HPDE6-E6E7 (cell line): ENCODE measurements at regions not wholly inside any gene's neighbourhood (a gene's known extent, or its start where the extent isn't known, plus 50 kb on each side); places are given as distances from the start of the nearest gene placed in this dataset.

Source experiments
- DNase-seq: peaks from one replicate; pipeline ENCODE4 v3.0.0; 2011; ENCODE audit warnings: missing footprints; ENCODE audit errors: extremely low spot score

- DNase-seq, result no peak
Measured at GRCh38 chrX:22664826-22665225, 334.9 kb upstream of the DDX53 start.

GRCh38 chrX:22665818-22666217 lies 333.9 kb upstream of the DDX53 start:
- no peak for DNase-seq

GRCh38 chrX:22666441-22666840 lies 333.3 kb upstream of the DDX53 start:
- DNase-seq, result no peak

DNA sequence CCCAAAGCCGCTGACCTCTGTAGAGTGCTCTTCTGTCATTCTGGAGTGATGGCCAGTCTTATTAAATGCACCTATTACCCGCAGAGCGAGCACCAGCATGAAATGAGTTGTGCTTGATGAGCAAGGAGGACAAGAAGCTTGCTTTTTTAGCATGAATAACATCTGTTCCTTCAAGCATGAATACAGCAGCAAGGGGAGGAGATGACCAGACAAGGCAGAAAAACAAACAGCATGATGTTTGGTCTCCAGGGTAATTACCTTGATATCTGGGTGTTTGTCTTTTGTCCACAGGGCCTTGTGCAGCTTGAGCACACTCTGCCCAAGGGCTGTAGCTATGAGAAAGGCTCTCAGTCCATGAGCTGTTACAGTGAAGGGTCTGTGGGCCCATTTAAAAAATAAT lies 324.8 kb upstream of the DDX53 start:
- DNase-seq, result no peak

DNA sequence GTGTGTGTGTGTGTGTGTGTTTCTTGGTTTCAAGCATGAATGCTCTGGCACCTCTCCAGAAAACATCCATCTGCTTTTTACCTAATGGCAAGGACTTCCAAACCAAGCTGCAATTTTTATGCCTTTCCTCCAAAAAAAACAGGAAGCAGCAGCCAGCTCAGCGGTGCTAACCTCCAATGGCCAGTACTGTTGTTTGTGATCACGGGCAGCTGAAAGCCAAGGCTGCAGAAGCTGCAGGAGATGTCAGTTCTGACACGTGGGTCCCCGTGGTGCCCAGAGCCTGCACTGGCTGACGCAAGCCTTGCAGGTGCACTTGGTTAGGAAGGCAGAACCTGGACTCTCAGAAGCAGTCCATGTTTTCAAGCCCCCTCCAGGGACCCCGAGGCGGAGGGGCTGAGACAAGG lies 313.6 kb upstream of the DDX53 start:
- DNase-seq, result no peak

DNA sequence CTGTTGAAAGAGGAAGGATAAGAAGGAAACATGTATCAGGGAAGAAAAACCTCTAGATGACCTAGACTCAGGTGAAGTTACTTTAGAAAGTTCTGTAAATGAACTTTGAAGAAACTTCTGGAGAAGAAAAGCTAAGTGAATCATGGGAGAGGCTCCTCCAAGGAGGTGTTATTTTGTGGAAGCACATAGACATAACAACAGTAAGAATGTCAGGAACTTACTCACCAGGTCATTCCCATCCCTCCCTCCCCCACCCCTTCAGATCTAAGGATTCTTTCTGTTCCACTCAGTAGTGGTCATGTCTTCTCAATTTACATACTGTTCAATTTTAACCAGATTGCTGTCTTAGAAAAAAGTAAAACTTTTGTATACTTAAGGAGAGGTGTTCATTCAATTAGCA lies 310.5 kb upstream of the DDX53 start:
- no peak for DNase-seq

DNA sequence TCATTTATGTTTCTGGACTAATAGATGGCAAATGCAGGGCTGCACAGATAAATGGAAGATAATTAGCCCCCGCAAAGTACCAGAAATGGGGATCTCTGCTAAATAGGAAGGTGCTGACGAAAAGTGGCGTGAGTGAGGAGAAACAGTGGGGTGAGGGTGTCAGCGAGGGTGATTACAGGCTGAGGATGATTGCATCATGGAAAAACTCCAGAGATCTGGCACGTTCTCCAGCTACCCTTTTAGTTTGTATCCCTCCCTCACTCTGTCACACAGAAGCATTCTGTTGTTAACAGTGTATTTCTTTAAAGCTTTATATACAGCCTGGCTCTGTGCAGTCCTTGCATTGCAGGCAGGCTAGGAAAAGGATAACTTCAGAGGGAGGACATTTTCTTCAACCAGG lies 309.6 kb upstream of the DDX53 start:
- DNase-seq, result no peak

DNA sequence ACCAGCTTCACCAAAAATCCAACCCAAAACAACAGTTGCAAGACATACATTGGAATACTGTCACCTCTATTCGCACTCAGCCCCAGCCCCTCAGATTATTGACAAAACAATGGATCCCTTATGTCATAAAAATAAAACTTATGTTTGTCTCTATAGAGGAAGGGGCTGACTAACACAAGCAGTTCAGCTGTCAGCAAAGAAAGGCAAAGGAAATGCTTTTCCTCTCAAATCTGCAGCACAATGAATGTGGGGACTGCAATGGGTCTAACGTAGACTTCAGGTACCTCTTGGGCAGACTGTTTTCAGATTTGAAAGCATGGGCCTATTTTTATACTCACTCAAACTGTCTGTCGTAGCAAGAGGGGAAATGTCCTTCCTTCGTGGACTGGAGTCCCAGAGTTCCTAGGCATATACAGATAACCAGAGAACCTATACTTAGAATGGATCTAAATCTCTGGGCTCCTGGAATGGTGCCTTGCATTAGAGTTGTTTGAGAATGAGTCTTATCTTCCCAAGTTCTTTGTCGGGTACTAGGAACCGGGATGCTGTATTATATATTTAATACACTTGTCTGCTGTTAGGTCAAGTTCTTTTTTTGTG lies 307.7 kb upstream of the DDX53 start:
- DNase-seq, result no peak

GRCh38 chrX:22698151-22698550 lies 301.6 kb upstream of the DDX53 start:
- DNase-seq, result no peak

- DNase-seq, result no peak
Measured at GRCh38 chrX:22699581-22700091, 300.1 kb upstream of the DDX53 start.

DNA sequence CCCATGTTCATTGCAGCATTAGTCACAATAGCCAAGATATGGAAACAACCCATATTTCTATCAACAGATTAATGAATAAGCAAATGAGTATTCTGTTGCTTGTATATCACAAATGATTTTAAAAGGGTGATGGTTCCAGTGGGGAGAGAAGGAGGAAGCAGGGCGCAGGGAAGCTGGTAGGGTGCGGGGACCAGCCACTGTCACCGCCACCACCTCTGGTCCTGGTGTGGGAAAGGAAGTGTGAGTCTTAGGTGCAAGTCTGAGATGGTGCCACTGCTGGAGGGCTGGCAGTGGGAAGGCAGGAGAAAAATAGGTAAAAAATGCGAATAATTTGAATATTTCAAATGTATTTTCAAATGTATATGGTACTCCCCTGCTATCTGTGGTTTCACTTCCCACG lies 286.8 kb upstream of the DDX53 start:
- no peak for DNase-seq

DNA sequence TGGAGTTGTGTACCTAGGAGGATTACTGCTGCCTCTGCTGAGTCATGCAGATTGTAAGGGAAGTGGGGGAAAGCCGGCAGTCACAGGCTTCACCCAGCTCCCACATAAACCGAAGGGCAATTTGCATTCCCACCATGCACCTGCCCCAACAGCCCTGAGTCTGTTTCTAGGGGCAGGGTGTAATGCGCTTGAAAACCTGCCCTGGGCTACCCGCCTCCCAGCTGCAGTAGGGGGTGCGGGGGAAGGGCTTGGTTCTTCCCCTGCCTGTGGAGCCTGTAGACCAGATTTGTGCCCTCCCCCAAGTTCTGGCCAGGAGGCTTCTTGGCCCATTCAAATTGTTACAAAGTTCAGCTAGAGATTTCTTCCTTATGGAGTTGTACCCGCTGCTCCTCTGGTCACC lies 269.2 kb upstream of the DDX53 start:
- no peak for DNase-seq

- DNase-seq, result no peak
Measured at GRCh38 chrX:22737541-22737940, 262.2 kb upstream of the DDX53 start.

GRCh38 chrX:22739276-22739675 lies 260.5 kb upstream of the DDX53 start:
- no peak for DNase-seq

- DNase-seq, result no peak
Measured at GRCh38 chrX:22740836-22741235, 258.9 kb upstream of the DDX53 start.

- no peak for DNase-seq
Measured at GRCh38 chrX:22742174-22742573, 257.6 kb upstream of the DDX53 start.

DNA sequence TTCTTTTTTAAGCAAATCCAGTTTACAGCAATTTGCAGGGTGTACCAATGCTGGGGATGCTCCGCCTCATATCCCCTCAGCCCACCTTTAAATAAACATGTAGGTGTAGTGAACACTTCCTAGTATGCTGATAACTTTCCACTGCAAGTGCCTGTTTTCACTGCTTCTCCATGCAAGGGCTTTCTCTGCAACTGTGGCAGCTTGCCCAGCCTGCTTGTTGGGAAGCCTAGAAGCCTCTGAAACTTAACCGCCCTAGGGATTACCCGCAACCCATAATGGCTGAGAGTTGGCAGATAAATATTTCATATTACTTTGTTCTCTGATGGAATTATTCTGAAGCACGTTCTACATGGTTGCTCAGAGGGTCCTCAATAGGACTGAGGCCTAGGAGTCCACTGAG lies 253.7 kb upstream of the DDX53 start:
- DNase-seq, result no peak

GRCh38 chrX:22748093-22748999 lies 251.4 kb upstream of the DDX53 start:
- DNase-seq, result peak; percentile 20

DNA sequence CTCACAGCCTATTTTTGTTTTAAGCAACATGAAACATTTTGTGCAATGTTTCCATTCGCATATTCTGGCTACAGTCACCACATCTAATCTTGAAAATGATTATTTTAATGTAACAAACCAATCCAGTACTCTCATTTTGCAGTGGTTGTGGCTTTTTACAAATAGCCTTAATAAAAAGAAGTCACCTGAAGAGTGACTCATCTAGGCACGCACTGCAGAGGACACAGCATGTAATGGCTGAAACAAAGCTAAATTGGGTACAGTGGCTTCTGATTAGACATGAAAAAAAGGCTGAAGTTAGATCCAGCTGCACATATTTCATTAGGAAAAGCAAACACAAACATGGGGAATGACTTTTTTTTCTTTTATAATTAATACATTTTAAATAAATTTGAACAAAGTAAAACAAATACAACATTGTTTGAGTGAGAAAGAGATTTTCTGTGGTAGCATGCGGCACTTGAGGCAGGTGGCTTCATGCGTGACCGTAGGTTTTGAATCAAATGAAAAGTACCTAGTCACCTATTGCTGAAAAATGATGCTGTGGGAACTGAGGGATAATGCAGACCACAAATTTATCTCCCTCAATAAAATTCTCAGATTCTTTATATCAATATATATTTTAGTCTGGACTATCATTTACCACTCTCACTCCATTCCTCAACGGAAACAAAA lies 240.8 kb upstream of the DDX53 start:
- no peak for DNase-seq

DNA sequence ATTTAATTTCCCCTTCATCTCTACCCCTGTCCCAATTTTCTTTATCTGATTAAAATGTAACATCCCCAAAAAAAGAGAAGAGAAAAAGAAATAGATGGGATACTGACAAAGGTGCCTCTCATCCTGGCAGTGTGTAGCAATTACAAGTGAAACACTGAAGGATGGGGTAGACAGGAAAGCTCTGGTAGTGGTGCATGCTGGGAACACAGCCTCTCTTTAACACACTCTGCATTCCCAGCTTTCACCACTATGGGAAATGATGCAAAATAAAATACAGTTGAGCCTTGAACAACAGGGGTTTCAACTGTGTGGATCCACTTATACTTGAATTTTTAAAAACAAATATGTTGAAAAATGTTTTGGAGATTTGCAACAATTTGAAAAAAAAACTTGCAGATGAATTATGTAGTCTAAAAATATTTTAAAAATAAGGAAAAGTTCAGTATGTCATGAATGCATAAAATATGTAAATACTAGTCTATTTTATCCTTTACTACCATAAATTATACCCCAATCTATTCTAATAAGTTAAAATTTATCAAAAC lies 239.2 kb upstream of the DDX53 start:
- DNase-seq, result no peak

DNA sequence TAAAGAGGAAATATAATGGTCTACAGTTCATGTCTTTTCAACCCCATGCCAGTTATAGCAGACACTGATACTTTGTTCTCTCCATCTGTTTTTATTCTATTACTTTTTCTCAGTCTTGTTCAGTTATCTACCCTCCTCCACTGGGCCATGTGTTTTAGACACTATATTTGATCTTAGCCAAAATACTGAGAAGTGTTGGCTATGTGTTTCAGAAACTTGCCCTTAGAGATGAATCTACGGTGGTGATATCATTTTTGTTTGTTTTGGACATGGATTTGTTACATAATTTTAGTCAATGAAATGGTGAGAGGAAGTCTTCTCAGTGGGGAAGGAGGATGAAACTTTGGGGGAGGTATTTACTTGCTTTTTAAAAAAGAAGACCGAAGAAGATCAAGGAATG lies 211.5 kb upstream of the DDX53 start:
- no peak for DNase-seq

GRCh38 chrX:22795671-22796070 lies 204.1 kb upstream of the DDX53 start:
- peak; percentile 14 for DNase-seq
